HG03095 (cell line): ENCODE measurements at regions not wholly inside any gene's neighbourhood (a gene's known extent, or its start where the extent isn't known, plus 50 kb on each side); places are given as distances from the start of the nearest gene placed in this dataset.

Source experiments
- ATAC-seq: cut with Tn5 transposase; IDR thresholded peaks from one replicate; pipeline ENCODE4 v1.9.1; 2021; ENCODE audit warnings: moderate library complexity; ENCODE audit not compliant: unreplicated experiment

- ATAC-seq: no peak
Observed at GRCh38 chr7:155360495-155361345, 63.0 kb downstream of the INSIG1 start.

DNA sequence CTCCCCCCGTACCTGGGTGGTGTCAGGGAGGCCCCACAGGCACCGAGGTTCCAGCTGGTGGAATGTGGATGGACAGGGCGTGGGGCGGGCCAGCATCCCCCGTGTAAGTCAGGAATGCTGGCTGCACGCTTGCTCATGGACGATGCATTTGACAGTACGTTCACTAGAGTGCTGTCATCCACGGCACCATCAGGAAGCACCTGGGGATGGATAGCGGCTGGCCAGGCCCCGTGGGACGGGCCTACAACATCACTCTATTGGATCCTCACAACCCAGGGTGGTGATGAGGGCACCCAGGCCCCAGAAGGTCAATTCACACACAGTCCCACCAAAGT, 63.6 kb downstream of the INSIG1 start:
- no peak for ATAC-seq

- ATAC-seq: no peak
Observed at GRCh38 chr7:155361947-155362346, 64.3 kb downstream of the INSIG1 start.

DNA sequence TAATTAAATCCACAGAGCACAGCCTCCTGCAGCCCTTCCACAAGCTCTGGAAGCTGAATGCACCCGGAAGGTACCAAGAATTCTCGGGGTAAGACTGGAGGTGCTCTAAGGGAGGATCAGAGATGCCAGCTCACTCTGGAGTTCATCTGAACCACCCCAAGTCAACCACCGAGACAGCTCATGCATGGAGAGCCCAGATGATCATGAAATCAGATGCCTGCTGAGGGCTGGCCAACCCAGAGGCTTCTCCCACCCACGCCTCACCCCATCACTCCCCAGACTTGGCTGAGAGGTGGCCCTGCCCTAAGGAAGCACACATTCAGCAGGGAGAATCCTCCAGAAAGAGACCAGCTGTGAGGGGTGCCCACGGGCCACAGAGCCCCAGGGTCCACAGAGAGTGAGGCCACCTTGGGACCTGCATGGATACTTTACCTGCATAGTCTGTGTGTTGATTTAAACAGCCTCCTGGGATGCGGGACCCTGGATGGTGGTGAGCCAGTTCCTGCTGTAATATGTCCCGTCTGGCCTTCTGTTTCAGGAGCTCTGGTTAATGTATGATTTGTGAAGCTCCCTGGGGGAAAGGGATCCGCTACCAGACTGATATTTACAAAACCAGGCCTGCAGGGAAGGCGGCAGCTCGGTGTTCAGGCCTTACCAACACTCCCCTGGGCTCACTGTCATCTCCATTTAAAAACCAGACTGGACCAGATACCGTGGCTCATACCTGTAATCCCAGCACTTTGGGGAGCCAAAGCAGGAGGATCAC, 64.9 kb downstream of the INSIG1 start:
- ATAC-seq: no peak

- no peak for ATAC-seq
Observed at GRCh38 chr7:155363146-155363539, 65.5 kb downstream of the INSIG1 start.

DNA sequence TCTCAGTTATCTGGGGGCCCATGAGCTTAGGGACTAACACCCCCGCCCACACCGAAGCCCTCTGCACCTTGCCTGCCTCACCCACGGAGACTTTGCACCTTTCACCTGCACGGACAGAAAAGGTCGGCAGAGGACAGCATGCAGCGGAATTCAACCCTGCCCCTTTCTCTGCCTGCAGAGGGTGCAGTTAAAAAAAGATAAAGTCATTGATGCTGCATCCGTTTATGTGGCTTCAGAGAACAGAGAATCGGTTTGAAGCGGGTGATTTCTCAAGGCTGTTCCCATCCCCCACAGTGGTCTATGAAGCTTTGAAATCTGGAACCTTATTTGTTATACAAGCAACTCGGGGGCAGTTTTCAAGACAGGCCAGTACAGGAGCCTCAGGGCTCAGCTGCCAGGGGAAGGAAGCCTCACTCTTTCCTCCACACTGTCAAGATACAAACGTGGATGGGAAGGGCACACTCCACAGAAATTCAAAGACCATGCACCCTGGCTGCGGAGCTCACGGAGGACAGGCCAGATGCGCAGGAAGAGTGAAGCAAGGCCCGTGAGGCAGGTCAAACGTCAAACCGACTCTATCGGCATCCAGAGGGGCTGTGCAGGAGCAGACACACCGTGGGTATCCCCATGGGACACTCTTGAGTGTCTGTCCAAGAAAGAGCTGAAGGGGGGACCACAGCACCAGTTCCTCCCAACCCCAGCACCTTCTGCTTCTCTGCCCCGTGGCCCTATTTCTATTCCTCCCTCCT, 66.3 kb downstream of the INSIG1 start:
- no peak for ATAC-seq

DNA sequence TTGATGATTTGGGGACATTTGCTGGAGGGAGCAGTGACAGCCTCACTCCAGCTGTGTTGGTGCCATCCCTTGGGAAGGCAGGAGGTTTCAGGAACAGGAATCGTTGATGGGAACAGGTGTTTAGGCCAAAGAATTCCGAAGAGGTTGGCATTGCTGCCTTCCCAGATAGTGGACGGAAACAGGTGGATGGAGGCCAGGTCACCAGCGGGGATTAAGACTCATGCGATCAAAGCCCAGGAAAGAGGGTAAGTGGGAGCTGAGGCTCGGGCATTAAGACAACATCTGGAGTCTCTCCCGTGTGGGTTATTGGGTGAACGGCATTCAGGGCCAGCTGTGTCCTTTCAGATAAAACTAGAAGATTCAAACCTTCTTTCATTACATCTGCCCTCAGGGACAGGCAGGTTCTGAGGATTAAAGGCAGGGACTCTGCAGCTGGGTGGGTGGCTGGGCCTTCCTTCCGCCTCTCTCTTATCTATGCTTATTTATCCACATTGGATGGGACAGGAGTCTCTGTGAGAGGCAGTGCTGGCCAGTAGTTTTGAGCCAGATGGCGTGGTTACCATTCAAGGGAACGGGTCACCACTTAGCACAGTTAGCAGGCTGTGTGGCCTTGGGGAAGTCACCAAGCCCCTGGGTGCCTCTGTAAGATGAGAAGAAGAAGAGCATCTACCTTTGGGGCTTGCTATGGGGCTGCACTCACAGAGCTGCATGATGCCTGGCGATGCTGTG, 67.6 kb downstream of the INSIG1 start:
- ATAC-seq: no peak

- ATAC-seq: no peak
Observed at GRCh38 chr7:155368894-155369600, 71.4 kb downstream of the INSIG1 start.

- ATAC-seq: no peak
Observed at GRCh38 chr7:155369766-155370165, 72.1 kb downstream of the INSIG1 start.

DNA sequence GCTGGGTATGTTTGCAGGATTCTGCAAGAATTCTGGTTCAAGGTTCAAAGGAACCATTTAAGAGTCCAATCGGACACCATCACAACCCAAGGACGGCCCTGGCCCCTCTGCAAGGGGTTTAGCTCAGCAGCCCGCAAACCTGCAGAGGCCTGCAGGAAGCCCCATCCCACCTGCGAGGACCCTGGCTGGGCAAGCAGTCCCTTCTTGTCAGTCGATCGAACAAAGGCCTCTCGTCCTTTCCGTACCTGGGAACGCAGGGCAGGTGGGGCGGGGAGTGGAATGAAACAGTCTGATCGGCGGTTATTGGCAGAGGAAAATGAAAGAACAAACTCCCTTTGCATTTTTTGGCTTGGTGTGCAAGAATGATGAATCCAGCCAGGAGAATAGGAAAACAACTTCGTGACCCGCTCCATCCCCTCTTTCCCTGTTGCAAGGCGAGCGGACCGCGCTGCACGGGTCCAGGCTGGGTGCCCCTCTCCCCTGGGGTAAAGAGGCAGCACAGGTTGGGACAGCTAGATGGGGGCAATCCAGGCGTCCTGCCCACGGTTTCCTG, 73.7 kb downstream of the INSIG1 start:
- ATAC-seq: no peak

- ATAC-seq: no peak
Observed at GRCh38 chr7:155371884-155372781, 74.5 kb downstream of the INSIG1 start.

GRCh38 chr7:155372782-155373358, 75.2 kb downstream of the INSIG1 start:
- ATAC-seq: no peak

GRCh38 chr7:155373359-155374273, 75.9 kb downstream of the INSIG1 start:
- no peak for ATAC-seq

DNA sequence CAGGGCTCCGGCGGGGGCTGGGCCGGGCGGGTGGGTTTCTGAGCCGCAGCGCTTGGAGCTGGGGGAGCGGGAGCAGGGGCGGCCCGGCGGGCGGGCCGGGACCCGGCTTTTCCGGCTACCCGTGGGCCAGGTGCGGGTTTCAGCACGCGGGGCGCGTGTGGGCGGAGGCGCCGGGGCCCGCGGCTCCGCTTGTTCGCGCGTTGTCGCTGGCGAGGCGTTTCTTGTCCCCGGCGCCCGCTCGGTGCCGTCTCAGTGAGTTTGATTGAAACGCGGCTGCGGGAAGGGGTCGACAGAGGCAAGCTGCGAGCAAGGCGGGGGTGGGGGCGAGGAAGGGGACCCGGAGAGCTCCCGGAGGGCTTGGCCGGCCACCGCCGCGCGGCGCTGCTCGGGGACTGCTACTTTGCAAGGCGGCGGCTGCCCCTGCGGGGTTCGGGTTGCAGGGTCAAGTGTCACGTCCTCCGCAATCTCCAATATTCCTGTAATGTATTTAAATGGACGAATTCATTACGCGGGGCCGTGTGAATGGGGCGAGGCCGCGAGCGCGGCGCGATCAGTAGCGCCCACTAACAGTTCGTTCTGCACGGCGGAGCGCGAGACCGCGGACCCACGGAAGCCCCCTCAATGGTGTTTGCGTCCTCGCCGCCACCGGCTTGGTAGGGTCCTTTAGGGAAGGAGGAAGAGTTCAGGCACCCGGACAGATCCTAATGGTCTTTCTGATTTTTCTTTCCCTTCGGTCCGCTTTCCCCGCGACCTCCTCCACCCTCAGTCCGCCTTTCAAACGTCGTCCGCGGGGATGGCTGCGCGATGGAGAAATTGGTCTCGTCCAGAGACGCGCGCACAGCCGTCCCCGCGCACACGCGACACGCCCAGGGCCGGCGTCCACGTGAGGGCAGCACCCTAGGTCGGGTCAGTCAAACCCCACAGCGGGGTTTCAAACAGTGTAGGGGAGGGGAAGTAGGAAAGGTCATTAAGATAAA, 76.9 kb downstream of the INSIG1 start:
- ATAC-seq: no peak

- no peak for ATAC-seq
Observed at GRCh38 chr7:155375337-155376277, 77.9 kb downstream of the INSIG1 start.
